CD4-positive, CD25-positive, alpha-beta regulatory T cell (primary cell): ENCODE measurements at regions not wholly inside any gene's neighbourhood (a gene's known extent, or its start where the extent isn't known, plus 50 kb on each side); places are given as distances from the start of the nearest gene placed in this dataset.

ENCODE experiments used
- ATAC-seq, 2 donors: fragments of 150-1000 bp; cut with Tn5 transposase; one replicate each; pipeline ENCODE4 v1.10.0; 2021; ENCODE audit warnings: low read depth in 2 of 2, moderate number of reproducible peaks in 2 of 2, moderate library complexity in 1 of 2
- DNase-seq, 3 donors: peaks; one replicate each; pipeline versions ENCODE4 v3.0.0 to v3.0.0-alpha.2; 2012 to 2022; ENCODE audit warnings: mixed read lengths in 1 of 3
- H3K27ac ChIP-seq: one replicate; pipeline ENCODE4 v1.7.0; 2013; ENCODE audit warnings: mild to moderate bottlenecking, low read length; ENCODE audit not compliant: insufficient read depth, poor library complexity, severe bottlenecking
- H3K27me3 ChIP-seq: one replicate; pipeline ENCODE4 v1.7.0; 2013; ENCODE audit warnings: low read length; ENCODE audit not compliant: control insufficient read depth, insufficient read depth
- H3K36me3 ChIP-seq: one replicate; pipeline ENCODE4 v1.7.0; 2013; ENCODE audit warnings: mild to moderate bottlenecking, low read length, moderate library complexity; ENCODE audit not compliant: control insufficient read depth, insufficient read depth
- H3K4me1 ChIP-seq: 2 replicates; pipeline ENCODE4 v1.7.0; 2013; ENCODE audit warnings: mild to moderate bottlenecking, low read length; ENCODE audit not compliant: insufficient read depth, control insufficient read depth, poor library complexity, severe bottlenecking
- H3K4me3 ChIP-seq: one replicate; pipeline ENCODE4 v1.7.0; 2013; ENCODE audit warnings: low read depth, mild to moderate bottlenecking, low read length, moderate library complexity
- H3K9me3 ChIP-seq, 2 experiments: 1 replicate in 1 of 2; 2 replicates in 1 of 2; pipeline ENCODE4 v1.7.0; 2013; ENCODE audit warnings: low read length in 2 of 2, mild to moderate bottlenecking in 1 of 2, moderate library complexity in 1 of 2; ENCODE audit not compliant: control insufficient read depth in 2 of 2
- H3K27ac Mint-ChIP-seq, 3 donors: one replicate each; pipeline ENCODE4 v1.8.0; 2020 to 2022; ENCODE audit warnings: mild to moderate bottlenecking in 3 of 3, mixed read lengths in 3 of 3, moderate library complexity in 2 of 3
- H3K27me3 Mint-ChIP-seq: one replicate; pipeline ENCODE4 v1.8.0; 2022; ENCODE audit warnings: mild to moderate bottlenecking, mixed read lengths
- H3K36me3 Mint-ChIP-seq: one replicate; pipeline ENCODE4 v1.8.0; 2020; ENCODE audit warnings: mixed read lengths
- H3K4me1 Mint-ChIP-seq, 4 donors: one replicate each; pipeline ENCODE4 v1.8.0; 2020 to 2022; ENCODE audit warnings: mixed read lengths in 4 of 4, mild to moderate bottlenecking in 1 of 4
- H3K4me3 Mint-ChIP-seq, 4 donors: one replicate each; pipeline ENCODE4 v1.8.0; 2020 to 2022; ENCODE audit warnings: mild to moderate bottlenecking in 4 of 4, mixed read lengths in 4 of 4, moderate library complexity in 3 of 4
- H3K9me3 Mint-ChIP-seq, 7 donors: one replicate each; pipeline ENCODE4 v1.8.0; 2020 to 2022; ENCODE audit warnings: mixed read lengths in 7 of 7, mild to moderate bottlenecking in 3 of 7, moderate library complexity in 2 of 7

GRCh38 chr4:140211161-140211560 is 57.2 kb upstream of the MAML3 start:
- H3K27me3 Mint-ChIP-seq: peaks cover 16% of the 10 kb centered on the region
- no peak for ATAC-seq
- no peak overlapping the region for H3K4me3 Mint-ChIP-seq

GRCh38 chr4:140208921-140209320 is 54.9 kb upstream of the MAML3 start:
- no peaks in the 10 kb centered on the region for H3K36me3 Mint-ChIP-seq
- ATAC-seq: no peak

More at GRCh38 chr4:140211161-140211560, 57.2 kb upstream of the MAML3 start:
- no peaks in the 10 kb centered on the region for H3K9me3 ChIP-seq
- H3K27ac ChIP-seq: no peak overlapping the region
- H3K36me3 ChIP-seq: no peaks in the 10 kb centered on the region
- H3K4me3 ChIP-seq: no peak overlapping the region
- no peak for DNase-seq
- H3K27me3 ChIP-seq: no peaks in the 10 kb centered on the region
- Mint-ChIP-seq H3K27ac (no peak overlapping the region), H3K4me1 (no peaks in the 10 kb centered on the region), H3K9me3 (no peaks in the 10 kb centered on the region), H3K36me3 (no peaks in the 10 kb centered on the region)
- no peaks in the 10 kb centered on the region for H3K4me1 ChIP-seq

More at GRCh38 chr4:140208921-140209320, 54.9 kb upstream of the MAML3 start:
- no peaks in the 10 kb centered on the region for H3K36me3 ChIP-seq
- peaks cover 21% of the 10 kb centered on the region for H3K27me3 Mint-ChIP-seq
- no peaks in the 10 kb centered on the region for H3K9me3 ChIP-seq
- peaks cover 5% of the 10 kb centered on the region for H3K27me3 ChIP-seq
- no peak overlapping the region for H3K4me3 ChIP-seq
- no peak overlapping the region for H3K4me3 Mint-ChIP-seq
- no peaks in the 10 kb centered on the region for H3K4me1 ChIP-seq
- no peaks in the 10 kb centered on the region for H3K9me3 Mint-ChIP-seq
- H3K27ac Mint-ChIP-seq: no peak overlapping the region
- H3K4me1 Mint-ChIP-seq: no peaks in the 10 kb centered on the region
- H3K27ac ChIP-seq: no peak overlapping the region
- DNase-seq: no peak
